Loucy (cell line): ENCODE measurements at regions not wholly inside any gene's neighbourhood (a gene's known extent, or its start where the extent isn't known, plus 50 kb on each side); places are given as distances from the start of the nearest gene placed in this dataset.
"Not testable (repeated sequence)": the region's sequence is repeated elsewhere in the genome, so short reads cannot be mapped to it uniquely, and the experiment has no call there.

Experiments used
- EZH2phosphoT487 ChIP-seq: fragments of 200-600 bp; IDR thresholded peaks from 2 replicates; pipeline ENCODE4 v1.6.1; 2018; ENCODE audit warnings: antibody characterized with exemption, mild to moderate bottlenecking, moderate library complexity, borderline replicate concordance
- TF ChIP-seq, protein P1 (sequence below): fragments of 200-600 bp; sonication (generic); conservative IDR thresholded peaks from 2 replicates; pipeline ENCODE4 v1.5.1; 2014; ENCODE audit warnings: mild to moderate bottlenecking, antibody characterized with exemption, low read length

DNA sequence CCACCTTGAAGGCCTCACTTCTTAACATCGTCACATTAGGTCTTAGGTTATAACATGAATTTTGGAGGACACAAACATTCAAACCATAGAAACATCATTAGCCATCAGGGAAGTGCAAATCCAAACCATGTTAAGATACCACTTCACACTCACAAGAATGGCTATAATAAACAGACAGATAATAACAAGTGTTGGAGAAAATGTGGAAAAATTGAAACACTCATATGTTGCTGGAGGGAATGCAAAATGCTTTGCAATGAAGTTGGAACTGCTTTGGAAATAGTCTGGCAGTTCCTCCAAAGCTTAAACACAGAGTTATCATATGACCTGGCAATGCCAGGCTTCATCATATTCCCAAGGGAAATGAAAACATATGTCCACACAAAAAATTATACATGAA is 156.8 kb upstream of the EFCAB3 start:
- TF ChIP-seq, protein P1, sequence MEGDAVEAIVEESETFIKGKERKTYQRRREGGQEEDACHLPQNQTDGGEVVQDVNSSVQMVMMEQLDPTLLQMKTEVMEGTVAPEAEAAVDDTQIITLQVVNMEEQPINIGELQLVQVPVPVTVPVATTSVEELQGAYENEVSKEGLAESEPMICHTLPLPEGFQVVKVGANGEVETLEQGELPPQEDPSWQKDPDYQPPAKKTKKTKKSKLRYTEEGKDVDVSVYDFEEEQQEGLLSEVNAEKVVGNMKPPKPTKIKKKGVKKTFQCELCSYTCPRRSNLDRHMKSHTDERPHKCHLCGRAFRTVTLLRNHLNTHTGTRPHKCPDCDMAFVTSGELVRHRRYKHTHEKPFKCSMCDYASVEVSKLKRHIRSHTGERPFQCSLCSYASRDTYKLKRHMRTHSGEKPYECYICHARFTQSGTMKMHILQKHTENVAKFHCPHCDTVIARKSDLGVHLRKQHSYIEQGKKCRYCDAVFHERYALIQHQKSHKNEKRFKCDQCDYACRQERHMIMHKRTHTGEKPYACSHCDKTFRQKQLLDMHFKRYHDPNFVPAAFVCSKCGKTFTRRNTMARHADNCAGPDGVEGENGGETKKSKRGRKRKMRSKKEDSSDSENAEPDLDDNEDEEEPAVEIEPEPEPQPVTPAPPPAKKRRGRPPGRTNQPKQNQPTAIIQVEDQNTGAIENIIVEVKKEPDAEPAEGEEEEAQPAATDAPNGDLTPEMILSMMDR = not testable (repeated sequence)
- TF ChIP-seq EZH2phosphoT487 = not testable (repeated sequence)
